Fibroblast of skin of back (primary cell): ENCODE measurements at regions not wholly inside any gene's neighbourhood (a gene's known extent, or its start where the extent isn't known, plus 50 kb on each side); places are given as distances from the start of the nearest gene placed in this dataset.

Source experiments
- DNase-seq: peaks from one replicate; pipeline ENCODE4 v3.0.0-alpha.2; 2013

GRCh38 chr4:10201381-10202223 lies 85.0 kb upstream of the WDR1 start:
- DNase-seq: no peak

DNA sequence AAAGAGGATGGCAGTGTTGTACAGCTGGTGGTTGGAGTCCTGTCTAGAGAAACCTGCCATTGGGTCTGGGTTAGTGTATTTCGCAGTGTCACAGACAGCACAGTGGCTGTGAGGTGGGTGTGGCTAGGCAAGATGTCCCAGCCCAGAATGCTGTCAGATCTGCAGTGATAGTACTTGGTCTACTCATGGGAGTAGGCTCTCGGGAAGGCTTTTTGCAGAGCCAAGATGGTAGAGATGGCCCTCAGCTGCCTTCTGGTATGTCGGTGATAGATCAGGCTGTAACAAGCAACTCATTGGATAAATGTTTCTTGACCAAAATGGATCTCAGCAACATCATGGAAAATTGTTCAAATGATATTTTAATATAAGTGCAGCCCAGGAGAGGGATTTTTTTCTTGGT lies 84.3 kb upstream of the WDR1 start:
- DNase-seq: no peak

DNA sequence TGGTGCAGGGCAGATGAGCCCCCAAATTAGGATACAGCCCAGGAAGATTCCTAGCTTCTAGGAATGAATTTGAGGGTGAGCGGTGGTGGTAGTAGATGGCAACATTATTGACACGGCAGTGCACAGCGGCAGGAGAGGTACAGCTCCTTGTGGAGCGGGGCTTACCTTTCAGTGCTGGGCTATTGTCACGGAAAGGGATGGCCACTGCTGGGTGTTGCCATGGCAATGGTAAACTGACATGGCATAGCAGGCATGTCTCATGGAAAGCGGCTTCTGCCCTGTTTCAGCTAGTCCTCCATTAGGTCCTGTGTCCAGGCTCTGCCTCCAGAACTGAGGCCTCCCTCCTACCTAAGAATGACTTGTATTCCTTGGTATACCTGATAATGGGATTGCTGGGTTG lies 81.8 kb upstream of the WDR1 start:
- no peak for DNase-seq

GRCh38 chr4:10197952-10198351 lies 81.4 kb upstream of the WDR1 start:
- DNase-seq: no peak

DNA sequence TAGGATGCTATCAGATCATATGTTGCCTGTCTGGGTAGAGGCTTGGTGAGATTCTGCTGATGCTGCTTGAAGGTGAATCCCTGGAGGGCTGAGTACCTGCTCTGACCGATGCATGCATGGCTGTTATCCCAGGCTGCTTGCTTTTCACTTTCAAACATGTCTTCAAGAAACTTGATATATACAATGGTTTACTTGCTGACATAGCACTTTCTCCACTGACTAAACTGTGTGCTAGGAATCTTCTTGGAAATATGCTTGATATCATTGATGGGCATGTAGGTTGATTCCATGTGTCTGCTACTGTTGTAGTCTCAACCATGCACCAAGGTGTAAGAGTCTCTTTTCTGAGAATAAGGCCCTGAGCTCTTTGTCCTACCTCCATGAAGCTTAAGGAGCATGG lies 79.6 kb upstream of the WDR1 start:
- no peak for DNase-seq

- no peak for DNase-seq
Observed at GRCh38 chr4:10192331-10192730, 75.7 kb upstream of the WDR1 start.

- DNase-seq: no peak
Observed at GRCh38 chr4:10188400-10189004, 71.9 kb upstream of the WDR1 start.

DNA sequence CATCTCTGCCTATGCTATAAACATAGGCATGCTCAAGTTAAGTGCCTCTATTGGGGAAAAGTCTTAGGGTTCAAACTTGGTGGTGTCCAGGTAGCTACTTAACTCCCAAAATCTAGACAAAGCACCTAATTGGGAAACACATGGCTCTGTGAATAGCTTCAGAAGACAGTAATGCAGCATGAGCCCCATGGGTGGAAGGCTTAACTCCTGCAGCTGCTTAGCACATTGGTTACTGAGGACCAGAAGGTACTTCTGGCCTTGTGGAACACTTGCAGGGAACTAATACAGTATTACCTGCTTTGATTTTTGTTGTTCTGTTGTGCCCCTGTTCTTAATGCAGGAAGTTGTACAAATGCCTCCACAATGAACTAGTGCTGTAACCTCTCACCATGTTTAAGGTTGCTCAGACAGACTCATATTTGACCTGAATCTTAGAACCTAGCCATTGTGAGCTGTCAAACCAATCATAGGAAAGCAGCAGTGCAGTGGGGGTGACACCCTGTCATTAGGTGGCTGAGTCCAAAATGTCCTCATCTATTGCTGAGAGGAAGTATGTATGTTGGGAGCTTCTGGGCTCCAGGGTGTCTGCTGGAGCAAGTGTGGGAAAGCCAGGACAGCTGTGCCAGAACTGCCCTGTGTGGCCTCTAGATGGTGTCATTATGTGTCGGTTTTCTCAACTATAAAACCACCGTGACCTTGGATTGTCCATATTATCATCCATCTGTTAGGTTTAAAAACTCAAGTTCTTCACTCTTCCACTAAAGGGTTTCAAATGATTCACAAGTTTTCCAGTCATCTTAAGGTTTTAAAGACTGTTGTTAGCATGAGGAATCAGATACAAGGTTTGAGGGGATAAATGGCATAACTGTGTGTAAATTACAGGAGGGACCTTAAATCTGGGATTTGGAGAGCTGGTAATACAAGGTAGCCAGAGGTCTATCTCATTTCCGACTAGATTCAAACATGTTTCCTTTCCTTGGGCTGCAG lies 69.9 kb upstream of the WDR1 start:
- no peak for DNase-seq

- DNase-seq: peak; percentile 39
Observed at GRCh38 chr4:10185518-10186227, 69.1 kb upstream of the WDR1 start.

- DNase-seq: no peak
Observed at GRCh38 chr4:10184501-10184938, 67.9 kb upstream of the WDR1 start.

GRCh38 chr4:10184041-10184440 lies 67.4 kb upstream of the WDR1 start:
- peak; percentile 42 for DNase-seq

- DNase-seq: no peak
Observed at GRCh38 chr4:10183462-10183861, 66.9 kb upstream of the WDR1 start.

GRCh38 chr4:10182446-10183424 lies 66.1 kb upstream of the WDR1 start:
- no peak for DNase-seq

DNA sequence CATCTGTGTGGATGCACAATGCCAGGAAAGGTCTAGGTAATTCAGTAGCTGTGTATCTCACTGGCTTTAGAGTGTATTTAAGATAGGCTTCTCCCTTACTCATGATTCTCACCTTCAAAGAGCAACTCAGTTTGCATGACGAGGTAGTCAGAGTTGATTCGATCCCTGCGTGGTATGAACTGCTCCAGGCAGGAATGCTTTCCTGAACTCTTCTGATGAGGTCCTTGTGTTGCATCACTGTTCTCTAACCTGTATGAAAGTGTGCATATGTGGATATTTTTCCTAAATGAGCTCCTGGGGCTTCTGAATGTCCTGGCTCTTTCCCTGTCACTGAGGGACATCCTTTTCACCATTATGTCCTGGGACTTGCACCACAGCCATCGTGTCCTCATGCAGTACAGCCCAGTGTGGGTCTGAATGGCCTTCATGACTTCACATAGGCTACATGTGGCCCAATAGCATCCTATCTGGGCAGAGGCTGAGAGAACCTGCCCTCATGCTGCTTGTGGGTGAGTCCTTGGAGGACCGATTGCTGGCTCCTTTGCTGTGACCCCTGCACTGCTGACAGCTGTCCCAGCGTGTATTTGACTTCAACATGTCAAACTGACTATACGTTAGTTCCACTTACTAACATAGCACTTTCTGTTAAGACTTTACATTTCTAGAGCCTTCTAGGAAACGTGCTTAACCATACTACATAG lies 65.3 kb upstream of the WDR1 start:
- DNase-seq: no peak

GRCh38 chr4:10180927-10181744 lies 64.5 kb upstream of the WDR1 start:
- peak; percentile 91 for DNase-seq

DNA sequence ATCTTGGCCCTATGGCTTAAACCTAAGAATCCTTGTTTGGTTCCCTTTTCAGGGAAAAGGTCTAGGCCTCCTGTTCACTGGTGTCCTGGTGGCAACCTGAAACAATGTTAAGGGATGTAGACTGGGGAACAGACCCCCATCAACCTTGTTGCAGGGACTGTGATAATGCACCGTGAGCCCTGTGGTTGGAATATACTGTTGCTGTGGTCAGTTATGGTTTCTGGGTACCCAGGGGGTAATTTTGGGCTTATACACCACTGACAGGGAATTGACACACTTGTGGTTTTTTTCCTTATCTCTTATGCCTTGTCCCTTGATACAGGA lies 64.0 kb upstream of the WDR1 start:
- no peak for DNase-seq

DNA sequence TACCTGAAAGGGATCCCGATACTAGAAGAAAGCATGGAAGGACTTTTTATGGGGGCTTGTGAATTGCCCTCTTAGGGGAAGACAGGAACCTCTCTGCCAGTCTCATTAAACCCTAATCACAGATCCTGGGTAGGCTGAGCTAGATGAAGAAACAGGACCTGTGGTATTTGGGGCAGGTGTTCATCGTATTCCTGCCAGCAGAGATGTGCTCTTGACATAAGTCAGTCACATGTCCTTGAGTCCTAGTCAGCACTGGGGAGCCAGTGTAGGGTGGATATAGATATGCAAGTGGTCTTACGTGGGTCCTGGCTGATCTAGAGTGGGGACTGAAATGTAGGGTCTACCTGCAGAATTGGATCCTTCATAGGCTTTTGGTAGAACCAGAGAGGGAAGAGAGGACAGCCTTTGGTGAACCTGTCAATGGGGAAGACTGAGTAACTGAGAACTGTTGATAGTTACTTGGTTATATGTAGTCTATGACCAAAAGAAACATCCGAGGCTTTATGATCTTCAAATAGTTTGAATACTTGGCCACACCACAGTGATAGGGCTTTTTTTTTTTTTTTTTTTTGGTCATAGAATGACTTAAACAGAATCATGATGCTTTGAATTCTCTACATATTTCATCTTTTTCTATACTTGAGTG lies 63.5 kb upstream of the WDR1 start:
- DNase-seq: peak; percentile 84

DNA sequence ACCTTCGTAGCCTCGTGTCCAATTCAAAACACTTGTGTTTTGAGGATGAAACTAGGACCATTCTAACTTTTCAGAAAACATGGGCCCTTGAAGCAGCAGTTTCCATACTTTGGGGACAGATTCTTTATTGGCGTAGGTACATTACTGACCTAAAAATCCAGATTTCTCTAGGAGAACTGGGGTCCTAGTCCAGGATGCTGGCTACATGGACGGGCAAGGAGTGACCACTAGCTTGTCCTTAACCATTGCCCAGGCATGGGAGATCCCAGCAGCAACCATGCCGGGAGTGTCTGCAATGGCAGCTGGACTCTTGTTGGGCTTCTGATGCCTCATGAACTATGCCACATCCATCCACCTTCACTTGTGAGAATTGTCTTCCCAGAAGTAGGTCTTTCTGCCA lies 62.2 kb upstream of the WDR1 start:
- DNase-seq: no peak

DNA sequence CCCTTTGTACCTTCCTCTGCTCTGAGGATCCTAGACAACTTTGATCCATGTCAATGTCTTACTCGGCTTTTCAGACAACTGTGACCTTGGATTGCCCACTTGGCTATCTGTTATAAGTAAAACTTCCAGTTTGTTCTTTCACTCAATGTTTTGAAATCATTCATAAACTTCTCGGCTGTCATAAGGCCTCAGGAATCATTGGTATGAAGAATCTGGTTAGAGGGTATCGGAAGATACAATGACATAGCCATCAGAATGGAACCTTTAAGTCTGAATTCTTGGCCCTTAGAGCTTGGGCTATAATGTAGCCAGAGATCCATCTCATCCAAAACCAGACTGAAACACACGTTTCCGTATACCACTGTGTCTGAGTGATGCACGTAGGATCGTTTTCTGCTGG lies 59.0 kb upstream of the WDR1 start:
- peak; percentile 68 for DNase-seq
